ENCODE measurements at regions not wholly inside any gene's neighbourhood (a gene's known extent, or its start where the extent isn't known, plus 50 kb on each side); places are given as distances from the start of the nearest gene placed in this dataset.
"Not testable (repeated sequence)": the region's sequence is repeated elsewhere in the genome, so short reads cannot be mapped to it uniquely, and the experiment has no call there.

GRCh38 chr6:1162367-1163275 is 149.3 kb upstream of the FOXQ1 start:
- ATAC-seq (no peak), DNase-seq (no peak)
- CTCF ChIA-PET: no interaction called here
- Mint-ChIP-seq H3K4me3 (no peak overlapping the region), H3K36me3 (ENCODE audit: low read depth) (no peaks in the 10 kb centered on the region), H3K27me3 (ENCODE audit: low read depth) (peaks cover 5% of the 10 kb centered on the region), H3K27ac (no peak overlapping the region), H3K9me3 (ENCODE audit: insufficient read depth) (no peaks in the 10 kb centered on the region), H3K4me1 (ENCODE audit: low read depth) (no peaks in the 10 kb centered on the region)
- POLR2A ChIA-PET: no interaction called here

- H3K36me3 Mint-ChIP-seq (ENCODE audit: low read depth); H3K27ac Mint-ChIP-seq; H3K4me1 Mint-ChIP-seq (ENCODE audit: low read depth); H3K4me3 Mint-ChIP-seq; ATAC-seq; DNase-seq; POLR2A ChIA-PET; H3K27me3 Mint-ChIP-seq (ENCODE audit: low read depth); H3K9me3 Mint-ChIP-seq (ENCODE audit: insufficient read depth); CTCF ChIA-PET: not testable (repeated sequence)
Observed at GRCh38 chr6:1156411-1156810, 155.5 kb upstream of the FOXQ1 start.

DNA sequence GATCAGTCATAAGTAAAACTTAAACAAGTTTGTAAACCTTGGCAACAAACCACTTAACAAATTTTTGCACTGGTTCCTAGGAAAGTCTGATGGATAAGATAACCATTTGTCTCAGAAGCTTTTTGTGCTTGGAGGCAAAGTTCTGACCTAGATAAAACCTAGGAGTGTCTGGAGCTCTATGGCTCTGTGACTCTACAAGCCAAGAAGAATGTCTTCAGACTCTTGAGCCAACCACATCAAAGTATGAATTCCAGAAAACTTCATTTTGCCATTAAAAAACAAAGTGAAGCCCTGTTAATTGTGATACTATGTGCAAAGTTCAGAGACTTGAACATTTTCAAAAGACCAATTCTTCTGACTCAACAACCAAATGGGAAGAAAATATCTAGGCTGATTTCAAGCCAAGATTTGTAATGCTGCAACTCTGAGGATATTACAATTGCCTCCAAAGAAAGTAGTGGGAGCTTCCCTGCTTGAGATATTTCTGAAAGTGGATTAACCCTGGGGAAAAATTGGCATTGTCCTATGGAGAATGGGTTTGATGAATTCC is 158.1 kb upstream of the FOXQ1 start:
- Mint-ChIP-seq H3K27ac (no peak overlapping the region), H3K27me3 (ENCODE audit: low read depth) (peaks cover 9% of the 10 kb centered on the region), H3K4me1 (ENCODE audit: low read depth) (no peaks in the 10 kb centered on the region), H3K9me3 (ENCODE audit: insufficient read depth) (no peaks in the 10 kb centered on the region), H3K4me3 (no peak overlapping the region), H3K36me3 (ENCODE audit: low read depth) (no peaks in the 10 kb centered on the region)
- ATAC-seq (no peak), DNase-seq (no peak)
- CTCF ChIA-PET: no interaction called here
- POLR2A ChIA-PET: no interaction called here

DNA sequence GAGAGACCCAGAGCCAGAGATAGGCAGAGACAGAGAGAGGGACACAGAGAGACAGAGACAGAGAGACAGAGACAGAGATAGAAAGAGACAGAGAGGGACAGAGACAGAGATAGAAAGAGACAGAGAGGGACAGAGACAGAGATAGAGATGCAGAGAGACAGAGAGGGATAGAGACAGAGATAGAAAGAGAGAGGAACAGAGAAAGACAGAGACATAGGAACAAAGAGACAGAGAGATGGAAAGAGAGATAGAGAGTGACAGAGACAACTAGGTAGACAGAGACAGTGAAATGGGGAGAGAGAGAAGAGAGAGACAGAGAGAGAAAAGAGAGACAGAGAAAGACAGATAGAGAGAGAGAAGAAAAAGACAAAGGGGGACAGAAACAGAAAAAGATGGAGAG is 165.4 kb upstream of the FOXQ1 start:
- Mint-ChIP-seq H3K27me3 (ENCODE audit: low read depth) (peaks cover 6% of the 10 kb centered on the region), H3K9me3 (ENCODE audit: insufficient read depth) (no peaks in the 10 kb centered on the region), H3K27ac (no peak overlapping the region), H3K4me3 (no peak overlapping the region), H3K36me3 (ENCODE audit: low read depth) (no peaks in the 10 kb centered on the region), H3K4me1 (ENCODE audit: low read depth) (no peaks in the 10 kb centered on the region)
- ChIA-PET CTCF (no interaction called here), POLR2A (no interaction called here)
- DNase-seq (no peak), ATAC-seq (no peak)

DNA sequence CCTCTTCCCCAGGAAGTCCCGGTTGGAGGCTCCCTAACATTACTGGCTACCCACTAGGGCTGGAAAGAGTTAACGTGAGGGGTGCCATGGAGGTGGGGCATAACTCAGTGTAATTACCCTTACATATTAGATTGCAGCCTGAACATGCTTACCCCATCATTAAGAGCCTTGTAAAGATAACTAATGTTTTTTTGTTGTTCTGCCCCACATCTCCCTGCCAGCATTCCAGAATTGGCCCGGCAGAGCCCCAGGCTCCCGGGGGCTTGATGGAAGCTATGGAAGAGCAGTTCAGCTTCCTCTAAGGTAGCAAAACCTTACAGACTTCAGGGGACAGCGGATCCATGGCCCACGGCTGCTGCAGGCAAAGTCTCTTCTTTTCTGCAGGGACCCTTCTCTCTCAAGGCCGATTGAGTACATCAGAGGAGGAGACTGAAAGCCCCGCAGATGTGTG is 166.1 kb upstream of the FOXQ1 start:
- no peaks in the 10 kb centered on the region for H3K9me3 Mint-ChIP-seq (ENCODE audit: insufficient read depth)
- H3K4me3 Mint-ChIP-seq: no peak overlapping the region
- no peak overlapping the region for H3K27ac Mint-ChIP-seq
- no peaks in the 10 kb centered on the region for H3K36me3 Mint-ChIP-seq (ENCODE audit: low read depth)
- H3K4me1 Mint-ChIP-seq (ENCODE audit: low read depth): no peaks in the 10 kb centered on the region
- ATAC-seq (no peak), DNase-seq (no peak)
- ChIA-PET CTCF (no interaction called here), POLR2A (no interaction called here)
- peaks cover 6% of the 10 kb centered on the region for H3K27me3 Mint-ChIP-seq (ENCODE audit: low read depth)

GRCh38 chr6:1144842-1145767 is 166.8 kb upstream of the FOXQ1 start:
- ChIA-PET POLR2A (no interaction called here), CTCF (no interaction called here)
- H3K4me3 Mint-ChIP-seq: no peak overlapping the region
- DNase-seq (no peak), ATAC-seq (no peak)
- peaks cover 5% of the 10 kb centered on the region for H3K27me3 Mint-ChIP-seq (ENCODE audit: low read depth)
- no peaks in the 10 kb centered on the region for H3K36me3 Mint-ChIP-seq (ENCODE audit: low read depth)
- no peaks in the 10 kb centered on the region for H3K4me1 Mint-ChIP-seq (ENCODE audit: low read depth)
- H3K9me3 Mint-ChIP-seq (ENCODE audit: insufficient read depth): no peaks in the 10 kb centered on the region
- no peak overlapping the region for H3K27ac Mint-ChIP-seq

- Mint-ChIP-seq H3K27me3 (ENCODE audit: low read depth) (peaks cover 5% of the 10 kb centered on the region), H3K4me1 (ENCODE audit: low read depth) (no peaks in the 10 kb centered on the region), H3K27ac (no peak overlapping the region), H3K4me3 (no peak overlapping the region), H3K9me3 (ENCODE audit: insufficient read depth) (no peaks in the 10 kb centered on the region), H3K36me3 (ENCODE audit: low read depth) (no peaks in the 10 kb centered on the region)
- POLR2A ChIA-PET: no interaction called here
- CTCF ChIA-PET: no interaction called here
- ATAC-seq (no peak), DNase-seq (no peak)
Observed at GRCh38 chr6:1143655-1144054, 168.2 kb upstream of the FOXQ1 start.

DNA sequence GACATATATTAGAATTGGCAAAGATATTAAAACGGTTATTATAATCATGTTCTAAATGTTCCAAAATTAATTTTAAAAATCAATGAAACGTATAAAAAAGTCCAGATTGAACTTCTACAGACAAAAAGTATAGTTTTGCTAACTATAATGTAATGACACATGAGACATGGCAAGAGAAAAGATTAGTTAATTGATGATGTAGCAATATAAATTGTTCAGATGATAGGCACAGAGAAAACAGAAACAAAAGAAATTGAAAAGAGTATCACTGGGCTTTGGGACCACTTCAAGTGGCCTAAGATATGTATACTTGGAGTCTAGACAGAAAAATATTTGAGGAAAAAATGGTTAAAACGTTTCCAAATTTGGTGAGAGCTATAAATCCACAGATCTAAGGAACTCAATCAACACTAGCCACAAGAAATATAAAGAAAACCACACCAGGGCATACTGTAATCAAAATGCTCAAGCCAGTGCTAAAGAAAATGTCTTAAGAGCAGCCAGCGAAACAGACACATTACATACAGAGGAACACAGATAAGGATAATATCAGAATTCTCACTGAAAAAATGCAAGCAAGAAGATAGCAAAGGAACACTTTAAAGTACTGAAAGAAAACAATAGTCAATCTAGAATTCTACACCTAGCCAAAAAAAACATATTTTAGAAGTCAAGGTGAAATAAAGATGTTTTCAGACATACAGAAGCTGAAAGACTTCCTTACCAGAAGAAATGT is 172.6 kb upstream of the FOXQ1 start:
- DNase-seq (no peak), ATAC-seq (no peak)
- ChIA-PET CTCF (interaction anchor here (0.9 kb wide), 1 partner anchor 546 kb away, joined by 3 read pairs; no protein-coding TSS in a partner anchor), POLR2A (no interaction called here)
- Mint-ChIP-seq H3K4me1 (ENCODE audit: low read depth) (no peaks in the 10 kb centered on the region), H3K27me3 (ENCODE audit: low read depth) (peaks cover 3% of the 10 kb centered on the region), H3K36me3 (ENCODE audit: low read depth) (no peaks in the 10 kb centered on the region), H3K9me3 (ENCODE audit: insufficient read depth) (no peaks in the 10 kb centered on the region), H3K4me3 (no peak overlapping the region), H3K27ac (no peak overlapping the region)

- no peaks in the 10 kb centered on the region for H3K36me3 Mint-ChIP-seq (ENCODE audit: low read depth)
- H3K9me3 Mint-ChIP-seq (ENCODE audit: insufficient read depth): no peaks in the 10 kb centered on the region
- ATAC-seq: no peak
- CTCF ChIA-PET: no interaction called here
- peaks cover 3% of the 10 kb centered on the region for H3K27me3 Mint-ChIP-seq (ENCODE audit: low read depth)
- H3K4me1 Mint-ChIP-seq (ENCODE audit: low read depth): no peaks in the 10 kb centered on the region
- H3K27ac Mint-ChIP-seq: no peak overlapping the region
- H3K4me3 Mint-ChIP-seq: no peak overlapping the region
- POLR2A ChIA-PET: no interaction called here
- no peak for DNase-seq
Observed at GRCh38 chr6:1137849-1138248, 174.0 kb upstream of the FOXQ1 start.

- CTCF ChIA-PET: no interaction called here
- POLR2A ChIA-PET: no interaction called here
- H3K27ac Mint-ChIP-seq: no peak overlapping the region
- DNase-seq (no peak), ATAC-seq (no peak)
- H3K4me3 Mint-ChIP-seq: no peak overlapping the region
- H3K27me3 Mint-ChIP-seq (ENCODE audit: low read depth): peaks cover 3% of the 10 kb centered on the region
- H3K9me3 Mint-ChIP-seq (ENCODE audit: insufficient read depth): no peaks in the 10 kb centered on the region
- no peaks in the 10 kb centered on the region for H3K4me1 Mint-ChIP-seq (ENCODE audit: low read depth)
- H3K36me3 Mint-ChIP-seq (ENCODE audit: low read depth): no peaks in the 10 kb centered on the region
Observed at GRCh38 chr6:1136827-1137226, 175.1 kb upstream of the FOXQ1 start.

DNA sequence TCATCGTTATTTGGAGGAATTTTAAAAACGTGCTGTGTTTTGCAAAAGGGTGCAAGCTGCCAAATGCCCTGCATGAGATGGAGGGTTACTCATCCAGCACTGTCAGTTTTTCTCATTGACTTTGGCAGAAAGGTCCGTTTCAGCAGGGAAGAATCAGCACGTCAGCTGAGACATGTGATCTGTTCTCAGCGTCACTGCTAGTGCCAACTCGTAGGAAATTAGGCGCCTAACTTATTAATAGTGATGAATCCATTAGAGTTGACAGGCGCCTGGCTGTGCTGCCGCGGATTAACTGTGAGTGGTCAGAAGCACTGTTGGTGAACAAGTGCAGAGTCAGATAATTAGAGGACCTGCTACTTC is 175.5 kb upstream of the FOXQ1 start:
- Mint-ChIP-seq H3K36me3 (ENCODE audit: low read depth) (no peaks in the 10 kb centered on the region), H3K9me3 (ENCODE audit: insufficient read depth) (no peaks in the 10 kb centered on the region), H3K27ac (no peak overlapping the region), H3K4me3 (no peak overlapping the region), H3K27me3 (ENCODE audit: low read depth) (peaks cover 3% of the 10 kb centered on the region), H3K4me1 (ENCODE audit: low read depth) (no peaks in the 10 kb centered on the region)
- no peak for ATAC-seq
- CTCF ChIA-PET: no interaction called here
- no peak for DNase-seq
- POLR2A ChIA-PET: no interaction called here
